ENCODE measurements at regions not wholly inside any gene's neighbourhood (a gene's known extent, or its start where the extent isn't known, plus 50 kb on each side); places are given as distances from the start of the nearest gene placed in this dataset.

GRCh38 chr5:51279983-51280706 lies 103.1 kb upstream of the ISL1 start:
- DNase-seq: peak; percentile 27

GRCh38 chr5:51286046-51286445 lies 97.2 kb upstream of the ISL1 start:
- DNase-seq: no peak

- no peak for DNase-seq
These were observed 80.9 kb upstream of the ISL1 start for GRCh38 chr5:51302343-51302742.

GRCh38 chr5:51326844-51327243 lies 56.4 kb upstream of the ISL1 start:
- DNase-seq: no peak

Data from DMS53 (cell line).